Activated T-cell treated with anti-CD3 and anti-CD28 coated beads, Interleukin-2, amount 50 U/mL, for 24 hours (primary cell): ENCODE measurements at regions not wholly inside any gene's neighbourhood (a gene's known extent, or its start where the extent isn't known, plus 50 kb on each side); places are given as distances from the start of the nearest gene placed in this dataset.
"Not testable (repeated sequence)": the region's sequence is repeated elsewhere in the genome, so short reads cannot be mapped to it uniquely, and the experiment has no call there.

ENCODE experiments used
- DNase-seq: peaks from one replicate; pipeline ENCODE4 v3.0.0-alpha.2; 2020
- H3K27ac Mint-ChIP-seq: 2 replicates; pipeline ENCODE4 v1.8.0; 2020; ENCODE audit warnings: mild to moderate bottlenecking, mixed read lengths
- H3K27me3 Mint-ChIP-seq: 2 replicates; pipeline ENCODE4 v1.8.0; 2020; ENCODE audit warnings: mixed read lengths
- H3K36me3 Mint-ChIP-seq: 2 replicates; pipeline ENCODE4 v1.8.0; 2020; ENCODE audit warnings: low read depth, mixed read lengths
- H3K4me1 Mint-ChIP-seq: 2 replicates; pipeline ENCODE4 v1.8.0; 2020; ENCODE audit warnings: low read depth, mixed read lengths
- H3K4me3 Mint-ChIP-seq: 2 replicates; pipeline ENCODE4 v1.8.0; 2020; ENCODE audit warnings: mild to moderate bottlenecking, moderate library complexity, mixed read lengths
- H3K9me3 Mint-ChIP-seq: 2 replicates; pipeline ENCODE4 v1.8.0; 2020; ENCODE audit warnings: mixed read lengths

DNA sequence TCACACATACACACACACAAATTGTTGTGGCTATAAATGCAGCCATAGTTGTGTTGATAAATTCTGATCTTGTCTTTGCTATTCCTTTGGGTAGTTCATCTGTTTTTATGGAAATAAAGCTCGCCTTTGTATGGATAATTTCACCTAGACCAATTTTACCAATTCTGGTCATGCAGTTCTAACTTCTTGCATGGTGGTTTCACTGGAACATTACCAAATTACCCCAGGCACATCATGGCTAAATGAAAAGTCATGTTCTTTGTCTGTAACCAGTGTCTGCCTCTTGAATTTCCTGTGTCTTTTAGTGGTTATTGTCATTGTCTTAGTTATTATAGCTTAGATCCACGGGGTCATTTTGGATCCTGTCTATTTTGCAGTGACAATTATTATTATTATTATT lies 50.3 kb upstream of the TMC1 start:
- no peaks in the 10 kb centered on the region for H3K36me3 Mint-ChIP-seq

DNA sequence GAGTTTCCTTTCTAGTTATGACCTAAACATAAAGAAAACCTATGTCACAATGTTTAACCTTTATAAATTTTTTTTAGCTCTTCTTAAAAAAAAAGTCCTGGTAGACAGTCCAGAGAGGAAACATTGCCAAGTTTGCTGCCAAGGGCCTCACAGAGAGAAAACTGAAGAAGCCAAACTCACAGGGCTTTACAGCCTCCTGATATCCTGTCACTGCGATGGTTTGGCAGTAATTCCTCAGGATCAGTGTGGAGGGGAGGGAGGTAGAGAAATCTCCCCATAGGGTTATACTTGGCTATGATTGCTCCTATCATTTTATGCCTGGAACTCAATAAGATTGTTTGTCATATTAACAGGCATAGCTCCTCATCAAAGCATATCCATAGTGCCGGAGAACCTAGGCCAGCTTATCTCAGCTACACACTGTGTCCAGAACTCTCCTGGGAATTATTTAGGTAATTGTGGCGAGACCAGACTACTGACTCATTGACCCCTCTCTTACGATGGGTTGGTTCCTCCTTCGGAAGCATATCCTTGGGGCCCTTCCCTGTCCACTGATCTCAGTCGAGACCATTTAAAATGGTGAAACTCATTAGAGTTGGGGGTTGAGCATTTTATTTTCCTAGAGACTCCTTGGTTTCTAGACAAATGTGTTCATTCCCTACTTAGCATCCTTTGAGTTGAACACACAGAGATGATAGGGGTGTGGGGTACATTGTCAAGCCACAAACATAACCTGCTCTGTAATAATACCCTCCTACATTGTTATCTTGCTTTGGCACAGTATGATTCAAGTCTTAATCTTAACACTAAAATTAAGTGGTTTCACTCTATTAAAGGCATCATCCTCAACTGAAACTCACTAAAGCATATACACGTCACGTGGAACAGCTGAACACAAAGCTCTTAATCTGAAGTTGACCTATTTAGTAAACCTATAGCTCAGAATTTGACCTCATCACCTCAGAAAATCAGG lies 53.4 kb upstream of the TMC1 start:
- peaks cover 10% of the 10 kb centered on the region for H3K4me1 Mint-ChIP-seq
- H3K27me3 Mint-ChIP-seq, result no peaks in the 10 kb centered on the region
- H3K9me3 Mint-ChIP-seq, result no peaks in the 10 kb centered on the region
- H3K36me3 Mint-ChIP-seq, result no peaks in the 10 kb centered on the region
- no peak for DNase-seq
- H3K4me3 Mint-ChIP-seq, result no peak overlapping the region
- no peak overlapping the region for H3K27ac Mint-ChIP-seq

More for the DNA sequence above, 50.3 kb upstream of the TMC1 start:
- H3K9me3 Mint-ChIP-seq, result no peaks in the 10 kb centered on the region
- no peaks in the 10 kb centered on the region for H3K27me3 Mint-ChIP-seq
- no peak overlapping the region for H3K4me3 Mint-ChIP-seq
- H3K4me1 Mint-ChIP-seq, result peaks cover 21% of the 10 kb centered on the region
- H3K27ac Mint-ChIP-seq, result no peak overlapping the region
- DNase-seq, result no peak

DNA sequence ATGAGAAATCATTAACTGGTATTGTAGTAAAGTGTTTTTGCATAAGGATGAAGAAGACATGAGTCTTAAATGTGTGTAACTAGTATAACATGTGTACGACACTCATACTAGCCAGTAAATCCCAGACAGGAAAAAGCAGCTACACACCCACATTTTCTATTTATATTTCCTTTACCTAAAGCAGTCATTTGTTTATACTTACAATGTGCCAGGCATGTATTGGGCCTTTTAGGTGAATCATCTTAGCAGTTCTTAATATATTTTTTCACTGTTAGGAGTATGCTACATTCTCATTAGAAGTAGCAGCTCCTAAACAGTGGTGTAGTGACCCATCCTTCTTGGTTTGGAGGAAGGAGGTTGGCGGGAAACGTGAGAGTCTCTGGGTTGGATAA lies 55.8 kb upstream of the TMC1 start:
- DNase-seq, result no peak
- H3K9me3 Mint-ChIP-seq, result no peaks in the 10 kb centered on the region
- no peaks in the 10 kb centered on the region for H3K36me3 Mint-ChIP-seq
- no peak overlapping the region for H3K4me3 Mint-ChIP-seq
- H3K4me1 Mint-ChIP-seq, result peaks cover 7% of the 10 kb centered on the region
- no peaks in the 10 kb centered on the region for H3K27me3 Mint-ChIP-seq
- no peak overlapping the region for H3K27ac Mint-ChIP-seq

DNA sequence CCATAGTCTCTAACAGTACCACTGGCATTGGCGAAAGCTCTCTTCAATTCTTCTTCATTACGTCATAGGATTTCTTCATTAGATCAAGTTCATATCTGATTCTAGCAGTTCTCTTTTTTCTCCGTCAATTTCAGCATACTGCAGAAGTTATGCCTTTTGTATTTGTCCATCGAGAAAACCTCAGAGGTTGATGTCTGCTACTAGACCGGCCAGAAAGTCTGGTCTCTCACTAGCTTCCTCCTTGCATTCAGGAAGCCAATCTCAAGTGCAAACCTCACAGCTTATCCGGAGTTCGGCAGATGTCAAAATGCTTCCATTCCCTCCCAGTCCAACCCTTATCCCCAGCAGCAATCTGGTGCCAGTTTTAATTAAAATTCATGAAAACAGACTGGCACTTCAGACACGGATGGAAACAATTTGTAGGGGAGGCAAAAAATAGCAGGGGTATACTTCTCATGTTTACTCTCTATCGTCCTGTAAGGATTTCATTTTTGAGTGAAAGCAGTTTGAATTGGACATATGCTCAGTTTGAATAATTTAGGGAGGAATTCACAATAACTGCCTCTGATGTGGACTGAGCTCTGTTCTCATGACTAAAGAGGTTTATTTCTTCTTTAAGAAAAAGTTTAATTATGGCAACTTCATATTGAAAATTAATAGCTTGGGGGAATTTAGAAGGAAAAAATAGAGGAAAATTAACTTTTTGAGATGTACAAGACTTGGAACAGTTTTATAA lies 56.4 kb upstream of the TMC1 start:
- Mint-ChIP-seq H3K9me3 (no peaks in the 10 kb centered on the region), H3K27ac (no peak overlapping the region), H3K4me1 (peaks cover 7% of the 10 kb centered on the region), H3K36me3 (no peaks in the 10 kb centered on the region), H3K27me3 (no peaks in the 10 kb centered on the region), H3K4me3 (no peak overlapping the region)
- DNase-seq, result no peak

DNA sequence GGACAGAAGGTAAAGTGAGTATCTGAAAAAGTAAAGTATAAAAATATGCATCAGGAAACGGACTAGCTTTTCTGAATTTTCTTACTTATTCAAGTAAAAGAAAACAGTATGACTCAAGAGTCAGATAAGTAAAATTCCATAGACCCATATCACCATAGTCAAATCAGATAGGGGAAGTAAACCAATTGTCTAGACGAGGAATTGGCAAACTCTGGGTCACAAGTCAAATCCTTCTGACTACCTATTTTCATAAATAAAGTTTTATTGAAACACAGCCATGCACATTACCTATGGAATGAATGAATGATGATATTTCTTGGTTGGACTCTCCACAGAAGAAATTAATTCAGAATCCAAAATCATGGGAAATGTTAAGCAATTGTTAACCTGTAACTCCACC lies 59.1 kb upstream of the TMC1 start:
- no peaks in the 10 kb centered on the region for H3K36me3 Mint-ChIP-seq
- H3K27me3 Mint-ChIP-seq, result no peaks in the 10 kb centered on the region
- H3K4me3 Mint-ChIP-seq, result no peak overlapping the region
- H3K27ac Mint-ChIP-seq, result no peak overlapping the region
- H3K4me1 Mint-ChIP-seq, result peaks cover 18% of the 10 kb centered on the region
- no peak for DNase-seq
- H3K9me3 Mint-ChIP-seq, result no peaks in the 10 kb centered on the region

DNA sequence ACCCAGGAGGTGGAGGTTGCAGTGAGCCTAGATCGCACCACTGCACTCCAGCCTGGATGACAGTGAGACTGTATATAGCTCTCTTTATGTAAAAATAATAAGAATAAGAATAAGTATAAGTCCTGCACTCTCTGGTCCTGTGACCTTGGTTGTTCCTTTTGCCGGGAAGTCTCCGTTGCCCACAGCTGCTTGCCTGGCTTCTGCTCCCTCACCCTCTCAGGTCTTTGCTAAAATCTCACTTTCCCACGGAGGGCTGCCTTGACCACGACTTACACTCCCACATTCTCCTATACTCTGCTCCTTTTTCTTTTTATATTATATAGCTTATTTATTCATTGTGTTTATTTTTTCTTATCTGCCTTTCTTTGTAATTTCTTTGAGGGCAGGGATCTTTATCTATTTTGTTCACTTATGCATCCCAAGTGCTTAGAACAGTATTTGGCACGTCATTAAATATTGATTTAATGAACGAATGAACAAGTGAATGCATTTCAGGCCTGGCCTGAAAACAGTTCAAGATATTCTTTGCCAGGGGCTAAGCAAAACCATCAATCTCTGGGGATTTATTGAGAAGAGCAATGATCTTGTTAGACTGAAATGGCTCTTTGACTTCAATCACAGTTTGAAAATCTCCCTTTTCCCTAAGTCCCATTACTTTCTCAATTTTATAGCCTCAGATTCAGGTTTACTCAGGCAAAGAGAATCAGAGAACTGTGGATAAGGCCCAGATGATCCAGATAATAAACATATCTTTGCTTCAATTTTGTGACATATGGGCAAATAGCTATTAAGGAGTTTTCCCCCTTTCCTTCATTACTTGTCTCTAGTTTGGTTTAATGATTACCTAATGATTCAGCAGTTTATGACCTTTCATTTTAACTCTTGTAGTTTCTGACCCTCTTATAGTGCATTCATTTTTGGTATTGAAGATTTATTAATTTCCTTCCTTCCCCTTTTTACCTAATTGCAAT lies 60.8 kb upstream of the TMC1 start:
- Mint-ChIP-seq H3K27ac (no peak overlapping the region), H3K9me3 (no peaks in the 10 kb centered on the region), H3K27me3 (no peaks in the 10 kb centered on the region), H3K4me3 (no peak overlapping the region), H3K4me1 (peaks cover 18% of the 10 kb centered on the region), H3K36me3 (no peaks in the 10 kb centered on the region)
- no peak for DNase-seq

DNA sequence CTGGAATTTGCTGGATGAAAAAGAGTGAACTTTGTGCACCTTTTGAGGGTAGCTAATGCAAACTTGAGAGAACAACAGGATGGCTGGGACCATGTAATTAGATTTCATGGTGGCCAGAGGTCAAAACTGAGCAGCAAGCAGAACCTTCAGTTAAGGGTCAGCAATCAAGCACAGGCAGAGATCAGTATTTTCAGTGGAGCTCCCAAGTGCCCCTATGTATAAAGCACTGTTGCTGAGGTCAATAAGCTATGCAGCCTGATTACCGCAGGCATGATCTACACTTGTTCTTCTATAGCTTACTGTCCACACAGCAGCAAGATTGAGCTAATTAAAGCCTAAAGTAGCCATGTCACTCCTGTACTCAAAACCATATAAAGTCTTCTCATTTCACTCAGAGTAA lies 62.1 kb upstream of the TMC1 start:
- H3K27ac Mint-ChIP-seq, result no peak overlapping the region
- no peaks in the 10 kb centered on the region for H3K27me3 Mint-ChIP-seq
- H3K4me3 Mint-ChIP-seq, result no peak overlapping the region
- no peaks in the 10 kb centered on the region for H3K36me3 Mint-ChIP-seq
- peaks cover 11% of the 10 kb centered on the region for H3K4me1 Mint-ChIP-seq
- DNase-seq, result no peak
- H3K9me3 Mint-ChIP-seq, result no peaks in the 10 kb centered on the region

DNA sequence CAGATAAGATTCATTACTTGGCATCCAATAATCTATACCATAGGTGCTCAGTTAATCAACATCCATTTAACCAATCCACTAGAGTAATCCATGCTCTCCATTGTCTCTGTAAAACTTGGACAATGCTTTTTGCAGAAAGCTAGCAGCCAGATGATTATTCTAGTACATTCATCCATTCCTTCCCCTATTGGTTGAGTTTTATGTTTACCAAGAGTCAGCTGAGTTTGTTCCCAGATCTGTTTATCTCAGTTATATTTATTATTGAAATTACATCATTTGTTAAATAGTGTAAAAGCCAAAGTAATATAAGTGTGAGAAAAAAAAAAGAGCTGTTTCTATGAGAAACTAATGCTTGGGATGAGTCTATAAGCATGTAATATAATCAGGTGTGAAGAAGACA lies 63.3 kb upstream of the TMC1 start:
- no peaks in the 10 kb centered on the region for H3K27me3 Mint-ChIP-seq
- no peaks in the 10 kb centered on the region for H3K36me3 Mint-ChIP-seq
- H3K27ac Mint-ChIP-seq, result no peak overlapping the region
- no peak for DNase-seq
- no peaks in the 10 kb centered on the region for H3K9me3 Mint-ChIP-seq
- peaks cover 11% of the 10 kb centered on the region for H3K4me1 Mint-ChIP-seq
- H3K4me3 Mint-ChIP-seq, result no peak overlapping the region

DNA sequence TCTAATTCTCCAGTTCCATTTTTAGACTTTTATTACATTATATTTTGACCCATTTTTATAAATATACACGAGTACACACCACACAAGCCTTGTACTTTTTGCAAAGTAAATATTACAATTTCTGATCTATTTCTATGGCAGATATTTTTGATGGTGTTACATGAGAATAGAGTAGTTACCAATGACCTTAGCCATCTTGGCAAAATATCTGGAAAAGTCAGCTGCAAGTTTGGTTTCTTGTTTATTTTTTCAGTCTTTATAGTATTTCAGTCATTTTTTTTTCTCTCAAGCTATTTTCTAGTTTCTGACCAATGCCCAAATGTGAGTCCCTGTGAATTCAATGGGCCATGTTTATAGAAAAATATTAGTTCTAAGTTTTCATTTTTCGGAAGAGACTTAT lies 64.0 kb upstream of the TMC1 start:
- Mint-ChIP-seq H3K27ac (no peak overlapping the region), H3K27me3 (no peaks in the 10 kb centered on the region), H3K4me1 (peaks cover 11% of the 10 kb centered on the region), H3K9me3 (no peaks in the 10 kb centered on the region), H3K4me3 (no peak overlapping the region), H3K36me3 (no peaks in the 10 kb centered on the region)
- DNase-seq, result no peak

DNA sequence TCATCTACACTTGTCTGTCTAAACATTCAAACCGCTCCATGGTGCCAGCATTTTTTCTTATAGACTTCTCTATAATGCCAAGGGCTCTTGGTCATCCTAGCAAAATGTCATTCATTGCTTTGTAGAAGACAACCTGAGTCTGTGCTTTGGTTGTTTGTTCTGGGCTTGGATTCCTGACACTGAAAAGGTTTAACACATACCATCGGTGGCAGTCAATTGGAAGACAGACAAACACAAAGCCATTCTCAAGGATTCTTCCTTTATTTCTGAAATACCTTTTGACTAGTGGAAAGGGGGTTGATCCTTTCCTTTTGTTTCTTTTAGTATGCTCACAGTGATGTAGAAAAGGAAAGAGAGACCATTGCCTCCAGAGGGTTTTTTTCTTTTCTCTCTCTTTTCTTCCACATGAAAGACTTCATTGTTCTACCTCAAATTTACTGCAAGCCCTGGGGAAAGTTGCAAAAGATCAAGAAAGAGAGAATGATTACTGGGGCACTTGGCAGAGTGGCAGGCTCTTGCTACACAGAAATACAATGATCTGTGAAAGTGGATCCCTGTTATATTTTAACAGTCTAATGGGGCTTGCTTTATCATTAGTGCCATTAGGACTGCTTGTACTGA lies 66.4 kb upstream of the TMC1 start:
- no peak overlapping the region for H3K4me3 Mint-ChIP-seq
- H3K36me3 Mint-ChIP-seq, result no peaks in the 10 kb centered on the region
- no peak overlapping the region for H3K27ac Mint-ChIP-seq
- peaks cover 11% of the 10 kb centered on the region for H3K4me1 Mint-ChIP-seq
- H3K27me3 Mint-ChIP-seq, result no peaks in the 10 kb centered on the region
- DNase-seq, result no peak
- H3K9me3 Mint-ChIP-seq, result no peaks in the 10 kb centered on the region

DNA sequence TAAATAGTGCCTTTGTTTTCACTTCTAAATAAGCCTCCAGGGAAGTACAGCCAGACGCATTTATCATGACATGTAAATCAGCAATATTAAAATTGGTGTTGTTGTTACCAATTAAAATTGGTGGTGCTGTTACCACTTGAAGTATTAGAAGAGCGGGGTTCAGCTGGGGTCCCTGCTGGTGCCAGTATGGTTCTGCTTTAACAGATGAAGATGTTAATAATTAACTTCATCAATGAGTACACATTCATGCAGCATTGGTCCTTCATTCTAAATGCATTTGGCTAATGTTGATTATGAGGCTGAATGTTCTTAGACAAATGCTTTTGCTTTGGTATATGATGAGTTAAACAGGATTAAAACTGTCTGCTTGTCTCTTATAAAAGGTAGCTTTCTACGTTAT lies 67.6 kb upstream of the TMC1 start:
- peaks cover 3% of the 10 kb centered on the region for H3K27me3 Mint-ChIP-seq
- H3K4me1 Mint-ChIP-seq, result peaks cover 9% of the 10 kb centered on the region
- no peak overlapping the region for H3K27ac Mint-ChIP-seq
- DNase-seq, result no peak
- no peak overlapping the region for H3K4me3 Mint-ChIP-seq
- no peaks in the 10 kb centered on the region for H3K36me3 Mint-ChIP-seq
- no peaks in the 10 kb centered on the region for H3K9me3 Mint-ChIP-seq

DNA sequence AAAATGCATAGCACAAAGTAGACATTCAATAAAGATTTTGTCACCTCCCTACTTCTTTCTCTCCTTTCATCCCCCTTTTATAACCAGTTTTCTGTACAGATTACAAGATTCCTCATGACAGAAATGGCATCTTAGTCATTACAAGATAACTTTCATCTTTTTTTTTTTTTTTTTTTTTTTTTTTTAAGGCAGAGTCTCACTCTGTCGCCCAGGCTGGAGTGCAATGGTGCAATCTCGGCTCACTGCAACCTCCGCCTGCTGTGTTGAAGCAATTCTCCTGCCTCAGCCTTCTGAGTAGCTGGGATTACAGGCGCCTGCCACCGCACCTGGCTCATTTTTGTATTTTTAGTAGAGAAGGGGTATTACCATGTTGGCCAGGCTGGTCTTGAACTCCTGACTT lies 75.2 kb upstream of the TMC1 start:
- not testable (repeated sequence) for H3K27ac Mint-ChIP-seq, H3K27me3 Mint-ChIP-seq, H3K9me3 Mint-ChIP-seq, DNase-seq, H3K4me3 Mint-ChIP-seq, H3K36me3 Mint-ChIP-seq
- H3K4me1 Mint-ChIP-seq, result peaks cover 31% of the 10 kb centered on the region

DNA sequence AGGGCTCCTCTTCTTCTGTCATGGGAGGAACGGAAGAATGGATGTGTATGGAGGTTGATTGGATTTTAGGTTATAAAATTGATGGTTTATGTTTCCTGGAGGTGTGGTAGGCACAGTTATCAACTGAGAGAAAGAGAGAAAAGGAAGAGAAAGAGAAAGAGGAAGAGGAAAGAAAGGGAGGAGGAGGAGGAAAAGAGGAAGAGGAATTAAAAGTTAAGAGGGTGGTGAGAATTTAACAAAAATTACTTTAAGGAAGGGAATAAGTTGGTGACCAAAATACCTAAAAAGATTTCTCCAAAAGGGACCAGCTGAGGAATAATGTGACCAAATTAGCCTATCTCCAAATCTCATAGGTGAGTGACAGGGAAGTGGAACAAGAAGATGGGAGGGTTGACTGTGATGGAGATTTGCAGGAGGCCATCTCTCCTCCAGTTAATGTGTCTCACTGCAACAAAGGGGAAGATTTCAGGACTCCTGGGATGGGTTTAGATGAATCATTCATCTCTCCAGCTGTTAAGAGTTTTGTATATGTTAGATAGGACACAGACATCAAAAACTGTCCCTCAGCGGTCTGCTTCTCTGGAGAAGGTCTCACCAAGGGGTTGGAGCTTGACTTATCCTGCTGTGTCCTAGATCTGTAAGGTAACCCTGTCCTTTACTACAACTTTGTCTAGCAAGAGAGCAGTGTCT lies 76.0 kb upstream of the TMC1 start:
- Mint-ChIP-seq H3K4me1 (peaks cover 34% of the 10 kb centered on the region), H3K9me3 (no peaks in the 10 kb centered on the region), H3K27ac (no peak overlapping the region), H3K27me3 (peaks cover 7% of the 10 kb centered on the region), H3K36me3 (no peaks in the 10 kb centered on the region), H3K4me3 (no peak overlapping the region)
- DNase-seq, result no peak
